ENCODE measurements at regions not wholly inside any gene's neighbourhood (a gene's known extent, or its start where the extent isn't known, plus 50 kb on each side); places are given as distances from the start of the nearest gene placed in this dataset.
"Not testable (repeated sequence)": the region's sequence is repeated elsewhere in the genome, so short reads cannot be mapped to it uniquely, and the experiment has no call there.

- H3K27me3 ChIP-seq (ENCODE audit: low read depth, low read length), result no peaks in the 10 kb centered on the region
- H3K4me3 ChIP-seq (ENCODE audit: low read depth in 1 of 2, low read length in 2 of 2), result no peak overlapping the region
- H3K4me1 ChIP-seq (ENCODE audit: control insufficient read depth in 1 of 2, insufficient read depth in 2 of 2, low read length in 2 of 2), result peaks cover 1 to 16% of the 10 kb centered on the region in 2 donors
- peaks cover 0 to 8% of the 10 kb centered on the region in 2 donors for H3K9me3 ChIP-seq (ENCODE audit: control insufficient read depth in 1 of 2, low read length in 2 of 2)
- H3K27ac ChIP-seq (ENCODE audit: low read length), result no peak overlapping the region
- no peaks in the 10 kb centered on the region for H3K36me3 ChIP-seq (ENCODE audit: control insufficient read depth in 1 of 2, insufficient read depth in 2 of 2, low read length in 2 of 2)
Observed at GRCh38 chr2:238606311-238606710, 179.6 kb downstream of the ASB1 start.

GRCh38 chr2:238613610-238614009 is 186.9 kb downstream of the ASB1 start:
- H3K27ac ChIP-seq (ENCODE audit: low read length), result no peak overlapping the region
- no peaks in the 10 kb centered on the region for H3K36me3 ChIP-seq (ENCODE audit: control insufficient read depth in 1 of 2, insufficient read depth in 2 of 2, low read length in 2 of 2)
- H3K9me3 ChIP-seq (ENCODE audit: control insufficient read depth in 1 of 2, low read length in 2 of 2), result peaks cover 0 to 11% of the 10 kb centered on the region in 2 donors
- H3K4me3 ChIP-seq (ENCODE audit: low read depth in 1 of 2, low read length in 2 of 2), result no peak overlapping the region
- H3K27me3 ChIP-seq (ENCODE audit: low read depth, low read length), result no peaks in the 10 kb centered on the region
- no peaks in the 10 kb centered on the region for H3K4me1 ChIP-seq (ENCODE audit: control insufficient read depth in 1 of 2, insufficient read depth in 2 of 2, low read length in 2 of 2)

DNA sequence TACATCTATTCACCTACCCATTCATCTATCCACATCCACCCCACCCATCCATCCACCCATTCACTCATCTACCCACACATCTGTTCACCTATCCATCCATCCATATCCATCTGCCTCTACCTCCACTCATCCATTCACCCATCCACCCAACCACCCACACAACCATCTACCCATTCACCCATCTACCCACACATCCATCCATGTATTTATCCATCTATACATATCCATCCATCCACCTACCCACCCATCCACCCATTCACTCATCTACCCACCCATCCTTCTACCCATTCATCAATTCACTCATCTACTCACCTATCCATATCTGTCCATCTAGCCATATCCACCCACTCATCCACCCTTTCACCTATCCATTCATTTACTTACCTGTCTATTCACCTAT is 187.6 kb downstream of the ASB1 start:
- H3K27me3 ChIP-seq (ENCODE audit: low read depth, low read length), result no peaks in the 10 kb centered on the region
- H3K4me1 ChIP-seq (ENCODE audit: control insufficient read depth in 1 of 2, insufficient read depth in 2 of 2, low read length in 2 of 2), result no peaks in the 10 kb centered on the region
- peaks cover 0 to 11% of the 10 kb centered on the region in 2 donors for H3K9me3 ChIP-seq (ENCODE audit: control insufficient read depth in 1 of 2, low read length in 2 of 2)
- no peak overlapping the region for H3K27ac ChIP-seq (ENCODE audit: low read length)
- H3K36me3 ChIP-seq (ENCODE audit: control insufficient read depth in 1 of 2, insufficient read depth in 2 of 2, low read length in 2 of 2), result no peaks in the 10 kb centered on the region
- H3K4me3 ChIP-seq (ENCODE audit: low read depth in 1 of 2, low read length in 2 of 2), result no peak overlapping the region

DNA sequence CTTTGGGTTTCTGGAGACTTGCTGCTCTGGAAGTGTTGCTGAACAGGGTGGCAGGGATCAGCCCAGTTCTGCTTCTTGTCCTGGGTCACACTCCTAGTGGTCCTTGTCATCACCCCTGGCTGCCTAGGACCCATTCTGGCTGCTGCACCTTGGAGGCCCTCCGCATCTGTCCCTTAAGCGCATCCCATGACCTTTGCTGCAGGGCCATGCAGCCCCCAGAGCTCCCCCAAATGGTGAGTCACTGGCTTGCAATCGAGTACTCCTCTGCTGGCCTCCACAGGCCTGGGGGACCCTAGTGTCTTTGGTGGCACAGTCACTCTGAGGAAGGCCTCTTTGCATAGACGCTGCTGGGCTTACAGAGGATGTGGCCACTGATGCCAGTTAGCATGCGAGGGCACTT is 188.5 kb downstream of the ASB1 start:
- Histone ChIP-seq H3K9me3 (ENCODE audit: control insufficient read depth in 1 of 2, low read length in 2 of 2) (peaks cover 0 to 11% of the 10 kb centered on the region in 2 donors), H3K4me1 (ENCODE audit: control insufficient read depth in 1 of 2, insufficient read depth in 2 of 2, low read length in 2 of 2) (no peaks in the 10 kb centered on the region), H3K27me3 (ENCODE audit: low read depth, low read length) (no peaks in the 10 kb centered on the region), H3K36me3 (ENCODE audit: control insufficient read depth in 1 of 2, insufficient read depth in 2 of 2, low read length in 2 of 2) (no peaks in the 10 kb centered on the region), H3K4me3 (ENCODE audit: low read depth in 1 of 2, low read length in 2 of 2) (no peak overlapping the region), H3K27ac (ENCODE audit: low read length) (no peak overlapping the region)

GRCh38 chr2:238616681-238617080 is 190.0 kb downstream of the ASB1 start:
- no peak overlapping the region for H3K27ac ChIP-seq (ENCODE audit: low read length)
- H3K36me3 ChIP-seq (ENCODE audit: control insufficient read depth in 1 of 2, insufficient read depth in 2 of 2, low read length in 2 of 2), result no peaks in the 10 kb centered on the region
- H3K4me3 ChIP-seq (ENCODE audit: low read depth in 1 of 2, low read length in 2 of 2), result no peak overlapping the region
- H3K27me3 ChIP-seq (ENCODE audit: low read depth, low read length), result no peaks in the 10 kb centered on the region
- H3K4me1 ChIP-seq (ENCODE audit: control insufficient read depth in 1 of 2, insufficient read depth in 2 of 2, low read length in 2 of 2), result no peaks in the 10 kb centered on the region
- H3K9me3 ChIP-seq (ENCODE audit: control insufficient read depth in 1 of 2, low read length in 2 of 2), result peaks cover 0 to 7% of the 10 kb centered on the region in 2 donors

DNA sequence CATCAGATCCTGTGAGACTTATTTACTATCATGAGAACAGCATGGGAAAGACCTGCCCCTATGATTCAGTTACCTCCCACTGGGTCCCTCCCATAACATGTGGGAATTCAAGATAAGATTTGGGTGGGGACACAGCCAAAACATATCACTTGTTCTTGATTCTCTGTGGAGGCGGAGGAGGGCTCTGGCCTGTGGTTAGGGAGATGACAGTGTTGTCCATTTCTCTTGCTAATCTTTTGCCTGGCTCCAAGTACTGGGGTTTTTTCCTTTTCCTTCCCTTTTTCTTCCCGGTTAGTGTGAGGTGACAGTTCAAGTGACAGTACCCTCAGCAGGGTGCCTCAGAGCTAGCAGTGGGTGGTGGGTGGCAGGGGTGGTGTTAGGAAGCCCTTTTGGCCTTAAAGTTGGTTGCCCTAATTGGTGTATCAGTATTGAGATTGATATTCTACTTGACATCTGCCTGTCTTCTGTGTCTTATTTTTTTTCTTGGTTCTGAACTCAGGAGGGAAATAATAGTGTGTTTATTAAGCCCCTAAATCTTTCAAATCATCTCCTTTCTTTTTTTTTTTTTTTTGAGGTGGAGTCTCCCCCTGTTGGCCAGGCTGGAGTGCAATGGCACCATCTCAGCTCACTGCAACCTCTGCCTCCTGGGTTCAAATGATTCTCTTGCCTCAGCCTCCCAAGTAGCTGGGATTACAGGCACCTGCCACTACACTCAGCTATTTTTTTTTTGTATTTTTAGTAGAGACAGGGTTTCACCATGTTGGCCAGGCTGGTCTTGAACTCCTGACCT is 192.0 kb downstream of the ASB1 start:
- H3K27ac ChIP-seq (ENCODE audit: low read length); H3K4me1 ChIP-seq (ENCODE audit: control insufficient read depth in 1 of 2, insufficient read depth in 2 of 2, low read length in 2 of 2); H3K36me3 ChIP-seq (ENCODE audit: control insufficient read depth in 1 of 2, insufficient read depth in 2 of 2, low read length in 2 of 2); H3K27me3 ChIP-seq (ENCODE audit: low read depth, low read length); H3K9me3 ChIP-seq (ENCODE audit: control insufficient read depth in 1 of 2, low read length in 2 of 2); H3K4me3 ChIP-seq (ENCODE audit: low read depth in 1 of 2, low read length in 2 of 2): not testable (repeated sequence)

DNA sequence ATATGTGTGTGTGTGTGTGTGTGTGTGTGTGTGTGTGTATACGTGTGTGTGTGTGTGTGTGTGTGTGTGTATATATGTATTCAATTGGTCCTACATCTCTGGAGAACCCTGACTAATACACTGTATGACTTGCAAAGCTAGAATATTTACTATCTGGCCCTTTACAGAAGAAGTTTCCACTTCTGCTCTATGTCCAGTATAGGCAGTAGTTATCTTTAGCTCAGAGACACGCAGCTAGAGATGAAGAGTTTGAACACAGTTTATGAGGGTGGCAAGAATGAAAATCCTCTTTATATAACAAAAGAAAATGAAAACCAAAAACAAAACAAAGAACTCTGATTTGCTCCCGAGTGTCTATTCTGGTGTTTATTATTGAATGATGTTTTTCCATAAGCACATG is 201.2 kb downstream of the ASB1 start:
- Histone ChIP-seq H3K4me3 (ENCODE audit: low read depth in 1 of 2, low read length in 2 of 2) (no peak overlapping the region), H3K36me3 (ENCODE audit: control insufficient read depth in 1 of 2, insufficient read depth in 2 of 2, low read length in 2 of 2) (no peaks in the 10 kb centered on the region), H3K27me3 (ENCODE audit: low read depth, low read length) (no peaks in the 10 kb centered on the region), H3K4me1 (ENCODE audit: control insufficient read depth in 1 of 2, insufficient read depth in 2 of 2, low read length in 2 of 2) (no peaks in the 10 kb centered on the region), H3K27ac (ENCODE audit: low read length) (no peak overlapping the region), H3K9me3 (ENCODE audit: control insufficient read depth in 1 of 2, low read length in 2 of 2) (no peaks in the 10 kb centered on the region)

- H3K36me3 ChIP-seq (ENCODE audit: control insufficient read depth in 1 of 2, insufficient read depth in 2 of 2, low read length in 2 of 2), result no peaks in the 10 kb centered on the region
- H3K27ac ChIP-seq (ENCODE audit: low read length), result no peak overlapping the region
- H3K4me1 ChIP-seq (ENCODE audit: control insufficient read depth in 1 of 2, insufficient read depth in 2 of 2, low read length in 2 of 2), result no peaks in the 10 kb centered on the region
- H3K4me3 ChIP-seq (ENCODE audit: low read depth in 1 of 2, low read length in 2 of 2), result no peak overlapping the region
- H3K27me3 ChIP-seq (ENCODE audit: low read depth, low read length), result no peaks in the 10 kb centered on the region
- no peaks in the 10 kb centered on the region for H3K9me3 ChIP-seq (ENCODE audit: control insufficient read depth in 1 of 2, low read length in 2 of 2)
Observed at GRCh38 chr2:238629064-238629463, 202.3 kb downstream of the ASB1 start.

- H3K27ac ChIP-seq (ENCODE audit: low read length), result no peak overlapping the region
- H3K4me3 ChIP-seq (ENCODE audit: low read depth in 1 of 2, low read length in 2 of 2), result no peak overlapping the region
- H3K9me3 ChIP-seq (ENCODE audit: control insufficient read depth in 1 of 2, low read length in 2 of 2), result no peaks in the 10 kb centered on the region
- H3K27me3 ChIP-seq (ENCODE audit: low read depth, low read length), result no peaks in the 10 kb centered on the region
- H3K4me1 ChIP-seq (ENCODE audit: control insufficient read depth in 1 of 2, insufficient read depth in 2 of 2, low read length in 2 of 2), result no peaks in the 10 kb centered on the region
- no peaks in the 10 kb centered on the region for H3K36me3 ChIP-seq (ENCODE audit: control insufficient read depth in 1 of 2, insufficient read depth in 2 of 2, low read length in 2 of 2)
Observed at GRCh38 chr2:238631491-238632180, 204.9 kb downstream of the ASB1 start.

DNA sequence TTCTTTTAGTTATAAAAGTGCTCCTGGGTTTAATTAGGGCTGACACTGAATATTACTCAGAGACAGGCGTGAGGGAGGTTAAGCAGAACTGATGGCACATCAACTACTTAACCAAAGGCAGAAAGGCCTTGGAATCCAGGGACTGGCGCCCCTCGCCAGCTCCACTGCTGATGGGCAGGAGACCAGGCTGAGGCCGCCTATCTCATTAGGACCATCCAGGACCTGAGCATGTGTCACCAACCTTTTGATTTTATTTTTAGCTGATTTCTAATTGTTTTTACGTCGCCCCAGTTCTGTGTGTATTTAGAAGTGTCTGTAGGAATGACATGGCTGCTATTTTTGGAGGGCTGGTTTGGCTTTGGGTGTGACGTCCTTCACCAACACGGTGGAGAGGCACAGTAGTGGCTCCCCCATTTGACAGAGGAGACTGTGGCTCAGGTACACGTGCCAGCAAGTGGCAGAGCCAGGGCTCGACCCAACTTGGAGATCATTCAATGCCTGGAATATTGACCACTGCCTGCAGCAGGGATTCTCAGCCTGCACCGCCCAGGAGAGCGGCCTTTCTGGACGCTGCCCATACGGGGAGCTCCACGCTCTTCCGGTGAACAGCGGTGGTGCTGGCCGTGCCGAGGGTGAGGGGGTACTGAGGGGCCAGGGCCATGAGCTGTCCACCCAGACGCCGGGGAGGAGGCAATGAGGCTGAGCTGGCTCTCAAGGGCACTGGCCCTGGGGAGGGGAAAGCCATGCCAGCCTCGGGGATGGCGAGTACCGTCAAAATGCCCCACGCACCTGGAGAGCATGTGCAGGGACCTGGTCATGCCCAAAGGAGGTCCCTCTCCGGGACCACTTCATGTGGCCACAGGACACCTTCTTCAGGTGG is 205.7 kb downstream of the ASB1 start:
- no peaks in the 10 kb centered on the region for H3K4me1 ChIP-seq (ENCODE audit: control insufficient read depth in 1 of 2, insufficient read depth in 2 of 2, low read length in 2 of 2)
- no peaks in the 10 kb centered on the region for H3K27me3 ChIP-seq (ENCODE audit: low read depth, low read length)
- H3K4me3 ChIP-seq (ENCODE audit: low read depth in 1 of 2, low read length in 2 of 2), result no peak overlapping the region
- H3K36me3 ChIP-seq (ENCODE audit: control insufficient read depth in 1 of 2, insufficient read depth in 2 of 2, low read length in 2 of 2), result no peaks in the 10 kb centered on the region
- H3K27ac ChIP-seq (ENCODE audit: low read length), result no peak overlapping the region
- no peaks in the 10 kb centered on the region for H3K9me3 ChIP-seq (ENCODE audit: control insufficient read depth in 1 of 2, low read length in 2 of 2)
